ENCODE measurements at regions not wholly inside any gene's neighbourhood (a gene's known extent, or its start where the extent isn't known, plus 50 kb on each side); places are given as distances from the start of the nearest gene placed in this dataset.

DNA sequence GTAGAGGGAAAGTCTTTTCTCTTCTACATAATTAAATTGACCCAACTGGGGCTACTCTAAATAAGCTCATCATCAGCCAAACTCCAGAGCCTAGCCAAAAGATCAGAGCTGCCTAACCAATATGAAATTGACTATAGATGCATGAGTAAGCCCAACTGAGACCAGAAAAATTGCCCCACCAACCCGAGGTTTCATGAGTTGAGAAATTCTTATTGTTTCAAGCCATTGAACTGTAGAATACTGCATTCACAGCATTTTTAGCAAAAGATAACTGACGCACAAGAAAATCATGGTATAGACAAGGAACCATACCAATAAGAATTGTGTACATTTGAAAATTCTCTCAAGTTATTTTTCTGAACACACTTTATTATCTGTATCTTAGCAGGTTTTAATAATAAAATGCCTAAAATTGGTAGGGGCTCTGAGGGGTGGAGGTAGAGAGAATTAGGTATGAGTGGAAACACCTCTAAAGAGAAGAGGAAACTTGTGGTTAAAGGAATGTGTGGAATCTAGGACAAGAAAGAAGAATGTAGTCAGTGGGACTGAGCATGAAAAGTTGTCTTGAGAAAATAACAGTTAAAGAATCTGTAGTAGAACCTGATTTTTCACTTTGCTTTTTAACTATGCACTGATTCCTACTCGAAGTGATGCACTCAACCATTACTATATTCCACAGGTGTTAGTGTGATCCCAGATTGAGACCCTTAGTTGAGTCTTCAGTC is 200.9 kb upstream of the PPP1R2C start:
- WGBS, 3 donors: 68 to 74% (median 69%) methylated on average over 3 of the region's 3 CpGs
- Histone ChIP-seq H3K4me1 (ENCODE audit: insufficient read depth) (no peaks in the 10 kb centered on the region), H3K36me3 (no peaks in the 10 kb centered on the region), H3K27me3 (no peaks in the 10 kb centered on the region), H3K4me3 (no peak overlapping the region), H3K27ac (no peak overlapping the region), H3K9me3 (no peaks in the 10 kb centered on the region)
- intact Hi-C loops (cut with DNase I): no loop called here
- no peak for TF ChIP-seq CTCF (IDR thresholded peaks at IDR 0.05)
- no peak for TF ChIP-seq POLR2A (IDR thresholded peaks at IDR 0.05)
- no peak for DNase-seq

DNA sequence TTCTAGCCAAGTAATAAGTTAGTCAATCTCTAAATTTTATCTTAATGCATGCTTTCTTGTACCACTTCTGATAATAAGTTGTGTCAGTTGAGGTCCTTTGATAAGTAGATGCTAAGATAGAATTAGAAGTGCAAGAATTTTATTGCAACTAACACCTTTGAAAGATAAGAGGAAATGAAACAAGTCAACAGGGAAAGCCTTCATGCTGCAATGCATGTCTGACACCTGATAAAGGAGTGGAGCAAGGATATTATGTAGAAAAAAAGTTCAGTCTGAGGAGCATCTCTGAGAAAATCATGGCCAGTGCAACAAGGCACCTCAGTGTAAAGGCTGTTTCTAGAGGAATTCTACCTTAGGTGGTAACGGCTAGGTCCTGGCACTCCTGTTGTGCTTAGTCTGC is 210.7 kb upstream of the PPP1R2C start:
- no peak for TF ChIP-seq CTCF (IDR thresholded peaks at IDR 0.05)
- no peak for TF ChIP-seq POLR2A (IDR thresholded peaks at IDR 0.05)
- no peak for TF ChIP-seq EP300 (IDR thresholded peaks at IDR 0.05)

DNA sequence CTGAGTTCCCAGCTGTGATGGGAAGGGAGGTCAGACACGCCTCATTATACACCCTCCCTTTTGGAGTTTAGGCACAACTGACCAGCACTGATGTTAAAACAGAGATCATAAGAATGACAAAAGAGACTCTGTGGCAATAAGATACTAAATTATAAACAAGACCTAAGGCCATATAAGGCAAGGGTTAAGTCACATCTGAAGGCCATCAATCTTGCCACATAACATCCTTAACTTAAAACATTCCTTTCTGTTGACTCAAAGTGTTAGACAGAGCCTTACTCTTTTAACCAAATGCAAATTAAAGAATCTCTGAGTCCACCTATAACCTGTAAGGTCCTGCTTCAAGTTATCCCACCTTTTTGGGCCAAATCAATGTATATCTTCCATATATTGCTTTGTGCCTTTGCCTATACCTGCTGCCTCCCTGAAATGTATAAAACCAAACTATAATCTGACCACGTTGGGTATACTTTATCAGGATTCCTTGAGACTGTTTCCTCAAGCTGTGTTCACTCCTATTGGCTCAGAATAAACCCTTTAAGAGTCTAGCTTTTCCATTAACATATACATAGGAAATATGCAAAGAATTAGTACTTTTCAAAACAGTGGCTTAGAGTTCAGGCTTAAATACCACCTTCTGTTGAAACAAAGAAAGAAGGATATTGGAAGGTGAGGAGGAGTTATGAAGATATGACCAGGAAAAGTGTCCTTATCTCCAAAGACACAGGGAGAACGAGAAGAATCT is 214.4 kb upstream of the PPP1R2C start:
- no peaks in the 10 kb centered on the region for H3K27me3 ChIP-seq
- WGBS, 3 donors: 25 to 33% (median 29%) methylated on average over 3 of the region's 3 CpGs
- TF ChIP-seq CTCF (IDR thresholded peaks at IDR 0.05) (no peak), EP300 (IDR thresholded peaks at IDR 0.05) (no peak), POLR2A (IDR thresholded peaks at IDR 0.05) (no peak)
- no peak overlapping the region for H3K27ac ChIP-seq
- H3K36me3 ChIP-seq: no peaks in the 10 kb centered on the region
- H3K4me3 ChIP-seq: no peak overlapping the region
- no peaks in the 10 kb centered on the region for H3K4me1 ChIP-seq (ENCODE audit: insufficient read depth)
- no peak for DNase-seq
- H3K9me3 ChIP-seq: no peaks in the 10 kb centered on the region
- intact Hi-C loops (cut with DNase I): no loop called here

More for the DNA sequence above, 210.7 kb upstream of the PPP1R2C start:
- intact Hi-C loops (cut with DNase I): no loop called here
- H3K27ac ChIP-seq: no peak overlapping the region
- H3K4me3 ChIP-seq: no peak overlapping the region
- no peaks in the 10 kb centered on the region for H3K9me3 ChIP-seq
- H3K36me3 ChIP-seq: no peaks in the 10 kb centered on the region
- no peaks in the 10 kb centered on the region for H3K4me1 ChIP-seq (ENCODE audit: insufficient read depth)
- no peak for DNase-seq
- H3K27me3 ChIP-seq: no peaks in the 10 kb centered on the region
- WGBS, 3 donors: 38 to 50% (median 44%) methylated on average over 1 of the region's 1 CpG

DNA sequence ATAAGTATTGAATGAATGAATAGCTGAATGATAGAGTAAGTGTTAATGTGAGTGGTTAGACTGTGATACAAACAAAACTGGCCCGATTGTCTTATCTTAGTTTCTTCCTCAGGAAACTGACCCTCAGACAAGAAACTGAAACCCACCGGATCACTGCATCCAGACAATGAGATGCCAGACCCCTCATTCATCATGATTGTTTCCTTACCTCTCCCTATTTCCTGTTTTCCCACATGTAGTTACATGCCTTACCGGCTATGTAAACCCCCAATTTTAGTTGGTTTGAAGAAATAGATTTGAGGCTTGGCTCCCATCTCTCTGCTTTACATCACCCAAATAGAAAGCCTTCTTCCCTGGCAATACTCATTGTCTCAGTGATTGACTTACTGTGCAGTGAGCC is 218.9 kb upstream of the PPP1R2C start:
- intact Hi-C loops (cut with DNase I): no loop called here
- no peaks in the 10 kb centered on the region for H3K36me3 ChIP-seq
- no peaks in the 10 kb centered on the region for H3K9me3 ChIP-seq
- H3K27me3 ChIP-seq: no peaks in the 10 kb centered on the region
- TF ChIP-seq CTCF (IDR thresholded peaks at IDR 0.05) (no peak), EP300 (IDR thresholded peaks at IDR 0.05) (no peak), POLR2A (IDR thresholded peaks at IDR 0.05) (no peak)
- no peak for DNase-seq
- H3K27ac ChIP-seq: no peak overlapping the region
- no peak overlapping the region for H3K4me3 ChIP-seq
- H3K4me1 ChIP-seq (ENCODE audit: insufficient read depth): no peaks in the 10 kb centered on the region
- 43 to 55% (median 48%) methylated on average over 3 of the region's 3 CpGs for WGBS, 3 donors
